ENCODE measurements at regions not wholly inside any gene's neighbourhood (a gene's known extent, or its start where the extent isn't known, plus 50 kb on each side); places are given as distances from the start of the nearest gene placed in this dataset.

GRCh38 chr18:24868760-24869237 lies 408.4 kb downstream of the HRH4 start:
- Histone ChIP-seq H3K27me3 (ENCODE audit: control insufficient read depth in 1 of 2, insufficient read depth in 2 of 2, low read length in 2 of 2) (peaks cover 0 to 3% of the 10 kb centered on the region in 2 donors), H3K27ac (ENCODE audit: low read depth in 2 of 2, low read length in 1 of 2) (no peak overlapping the region), H3K4me3 (ENCODE audit: low read depth in 1 of 2, low read length in 2 of 2) (no peak overlapping the region), H3K4me1 (ENCODE audit: control insufficient read depth in 2 of 2, insufficient read depth in 2 of 2, low read length in 1 of 2) (no peaks in the 10 kb centered on the region), H3K36me3 (ENCODE audit: control insufficient read depth in 2 of 2, insufficient read depth in 2 of 2, low read length in 1 of 2) (no peaks in the 10 kb centered on the region), H3K9me3 (ENCODE audit: control insufficient read depth in 2 of 2, insufficient read depth in 1 of 2, low read depth in 1 of 2, low read length in 1 of 2) (no peaks in the 10 kb centered on the region)
- 33 to 36% methylated on average over 4 of the region's 4 CpGs for WGBS, 2 donors

- peaks cover 0 to 3% of the 10 kb centered on the region in 2 donors for H3K27me3 ChIP-seq (ENCODE audit: control insufficient read depth in 1 of 2, insufficient read depth in 2 of 2, low read length in 2 of 2)
- no peak overlapping the region for H3K27ac ChIP-seq (ENCODE audit: low read depth in 2 of 2, low read length in 1 of 2)
- WGBS, 2 donors = 55 to 68% methylated on average over 3 of the region's 3 CpGs
- no peak overlapping the region for H3K4me3 ChIP-seq (ENCODE audit: low read depth in 1 of 2, low read length in 2 of 2)
- H3K4me1 ChIP-seq (ENCODE audit: control insufficient read depth in 2 of 2, insufficient read depth in 2 of 2, low read length in 1 of 2) = no peaks in the 10 kb centered on the region
- H3K36me3 ChIP-seq (ENCODE audit: control insufficient read depth in 2 of 2, insufficient read depth in 2 of 2, low read length in 1 of 2) = no peaks in the 10 kb centered on the region
- H3K9me3 ChIP-seq (ENCODE audit: control insufficient read depth in 2 of 2, insufficient read depth in 1 of 2, low read depth in 1 of 2, low read length in 1 of 2) = no peaks in the 10 kb centered on the region
These were observed 408.8 kb downstream of the HRH4 start for GRCh38 chr18:24869285-24869684.

GRCh38 chr18:24875286-24875685 lies 414.8 kb downstream of the HRH4 start:
- Histone ChIP-seq H3K36me3 (ENCODE audit: control insufficient read depth in 2 of 2, insufficient read depth in 2 of 2, low read length in 1 of 2) (no peaks in the 10 kb centered on the region), H3K27me3 (ENCODE audit: control insufficient read depth in 1 of 2, insufficient read depth in 2 of 2, low read length in 2 of 2) (no peaks in the 10 kb centered on the region), H3K9me3 (ENCODE audit: control insufficient read depth in 2 of 2, insufficient read depth in 1 of 2, low read depth in 1 of 2, low read length in 1 of 2) (no peaks in the 10 kb centered on the region), H3K4me3 (ENCODE audit: low read depth in 1 of 2, low read length in 2 of 2) (no peak overlapping the region), H3K4me1 (ENCODE audit: control insufficient read depth in 2 of 2, insufficient read depth in 2 of 2, low read length in 1 of 2) (peaks cover 0 to 3% of the 10 kb centered on the region in 2 donors), H3K27ac (ENCODE audit: low read depth in 2 of 2, low read length in 1 of 2) (no peak overlapping the region)
- 68 to 75% methylated on average over 3 of the region's 3 CpGs for WGBS, 2 donors

- Histone ChIP-seq H3K9me3 (ENCODE audit: control insufficient read depth in 2 of 2, insufficient read depth in 1 of 2, low read depth in 1 of 2, low read length in 1 of 2) (no peaks in the 10 kb centered on the region), H3K27ac (ENCODE audit: low read depth in 2 of 2, low read length in 1 of 2) (no peak overlapping the region), H3K36me3 (ENCODE audit: control insufficient read depth in 2 of 2, insufficient read depth in 2 of 2, low read length in 1 of 2) (no peaks in the 10 kb centered on the region), H3K4me1 (ENCODE audit: control insufficient read depth in 2 of 2, insufficient read depth in 2 of 2, low read length in 1 of 2) (peaks cover 0 to 3% of the 10 kb centered on the region in 2 donors), H3K4me3 (ENCODE audit: low read depth in 1 of 2, low read length in 2 of 2) (no peak overlapping the region), H3K27me3 (ENCODE audit: control insufficient read depth in 1 of 2, insufficient read depth in 2 of 2, low read length in 2 of 2) (no peaks in the 10 kb centered on the region)
- 15 to 24% methylated on average over 1 of the region's 1 CpG for WGBS, 2 donors
These were observed 415.3 kb downstream of the HRH4 start for GRCh38 chr18:24875777-24876176.

- Histone ChIP-seq H3K36me3 (ENCODE audit: control insufficient read depth in 2 of 2, insufficient read depth in 2 of 2, low read length in 1 of 2) (no peaks in the 10 kb centered on the region), H3K27ac (ENCODE audit: low read depth in 2 of 2, low read length in 1 of 2) (no peak overlapping the region), H3K4me3 (ENCODE audit: low read depth in 1 of 2, low read length in 2 of 2) (no peak overlapping the region), H3K9me3 (ENCODE audit: control insufficient read depth in 2 of 2, insufficient read depth in 1 of 2, low read depth in 1 of 2, low read length in 1 of 2) (no peaks in the 10 kb centered on the region), H3K27me3 (ENCODE audit: control insufficient read depth in 1 of 2, insufficient read depth in 2 of 2, low read length in 2 of 2) (no peaks in the 10 kb centered on the region), H3K4me1 (ENCODE audit: control insufficient read depth in 2 of 2, insufficient read depth in 2 of 2, low read length in 1 of 2) (peaks cover 0 to 3% of the 10 kb centered on the region in 2 donors)
- 88 to 90% methylated on average over 5 of the region's 5 CpGs for WGBS, 2 donors
These were observed 415.8 kb downstream of the HRH4 start for GRCh38 chr18:24876266-24876665.

GRCh38 chr18:24877066-24877465 lies 416.6 kb downstream of the HRH4 start:
- 78 to 87% methylated on average over 5 of the region's 5 CpGs for WGBS, 2 donors
- Histone ChIP-seq H3K9me3 (ENCODE audit: control insufficient read depth in 2 of 2, insufficient read depth in 1 of 2, low read depth in 1 of 2, low read length in 1 of 2) (no peaks in the 10 kb centered on the region), H3K4me3 (ENCODE audit: low read depth in 1 of 2, low read length in 2 of 2) (no peak overlapping the region), H3K27ac (ENCODE audit: low read depth in 2 of 2, low read length in 1 of 2) (no peak overlapping the region), H3K27me3 (ENCODE audit: control insufficient read depth in 1 of 2, insufficient read depth in 2 of 2, low read length in 2 of 2) (no peaks in the 10 kb centered on the region), H3K4me1 (ENCODE audit: control insufficient read depth in 2 of 2, insufficient read depth in 2 of 2, low read length in 1 of 2) (peaks cover 0 to 3% of the 10 kb centered on the region in 2 donors), H3K36me3 (ENCODE audit: control insufficient read depth in 2 of 2, insufficient read depth in 2 of 2, low read length in 1 of 2) (no peaks in the 10 kb centered on the region)

- 42 to 48% methylated on average over 6 of the region's 6 CpGs for WGBS, 2 donors
- Histone ChIP-seq H3K9me3 (ENCODE audit: control insufficient read depth in 2 of 2, insufficient read depth in 1 of 2, low read depth in 1 of 2, low read length in 1 of 2) (no peaks in the 10 kb centered on the region), H3K4me1 (ENCODE audit: control insufficient read depth in 2 of 2, insufficient read depth in 2 of 2, low read length in 1 of 2) (peaks cover 0 to 3% of the 10 kb centered on the region in 2 donors)
These were observed 417.1 kb downstream of the HRH4 start for GRCh38 chr18:24877546-24877945.

GRCh38 chr18:24878289-24878688 lies 417.9 kb downstream of the HRH4 start:
- H3K36me3 ChIP-seq (ENCODE audit: control insufficient read depth in 2 of 2, insufficient read depth in 2 of 2, low read length in 1 of 2) = no peaks in the 10 kb centered on the region
- no peak overlapping the region for H3K27ac ChIP-seq (ENCODE audit: low read depth in 2 of 2, low read length in 1 of 2)
- no peaks in the 10 kb centered on the region for H3K9me3 ChIP-seq (ENCODE audit: control insufficient read depth in 2 of 2, insufficient read depth in 1 of 2, low read depth in 1 of 2, low read length in 1 of 2)
- H3K4me3 ChIP-seq (ENCODE audit: low read depth in 1 of 2, low read length in 2 of 2) = no peak overlapping the region
- peaks cover 0 to 3% of the 10 kb centered on the region in 2 donors for H3K4me1 ChIP-seq (ENCODE audit: control insufficient read depth in 2 of 2, insufficient read depth in 2 of 2, low read length in 1 of 2)
- no peaks in the 10 kb centered on the region for H3K27me3 ChIP-seq (ENCODE audit: control insufficient read depth in 1 of 2, insufficient read depth in 2 of 2, low read length in 2 of 2)
- WGBS, 2 donors = 17 to 26% methylated on average over 4 of the region's 4 CpGs

More at GRCh38 chr18:24877546-24877945, 417.1 kb downstream of the HRH4 start:
- Histone ChIP-seq H3K36me3 (ENCODE audit: control insufficient read depth in 2 of 2, insufficient read depth in 2 of 2, low read length in 1 of 2) (no peaks in the 10 kb centered on the region), H3K27me3 (ENCODE audit: control insufficient read depth in 1 of 2, insufficient read depth in 2 of 2, low read length in 2 of 2) (no peaks in the 10 kb centered on the region), H3K4me3 (ENCODE audit: low read depth in 1 of 2, low read length in 2 of 2) (no peak overlapping the region), H3K27ac (ENCODE audit: low read depth in 2 of 2, low read length in 1 of 2) (no peak overlapping the region)

- no peaks in the 10 kb centered on the region for H3K9me3 ChIP-seq (ENCODE audit: control insufficient read depth in 2 of 2, insufficient read depth in 1 of 2, low read depth in 1 of 2, low read length in 1 of 2)
- H3K27ac ChIP-seq (ENCODE audit: low read depth in 2 of 2, low read length in 1 of 2) = no peak overlapping the region
- H3K36me3 ChIP-seq (ENCODE audit: control insufficient read depth in 2 of 2, insufficient read depth in 2 of 2, low read length in 1 of 2) = no peaks in the 10 kb centered on the region
- no peaks in the 10 kb centered on the region for H3K4me1 ChIP-seq (ENCODE audit: control insufficient read depth in 2 of 2, insufficient read depth in 2 of 2, low read length in 1 of 2)
- no peak overlapping the region for H3K4me3 ChIP-seq (ENCODE audit: low read depth in 1 of 2, low read length in 2 of 2)
- no peaks in the 10 kb centered on the region for H3K27me3 ChIP-seq (ENCODE audit: control insufficient read depth in 1 of 2, insufficient read depth in 2 of 2, low read length in 2 of 2)
- WGBS, 2 donors = 79 to 83% methylated on average over 2 of the region's 2 CpGs
These were observed 424.8 kb downstream of the HRH4 start for GRCh38 chr18:24885276-24885675.

GRCh38 chr18:24894880-24895279 lies 434.4 kb downstream of the HRH4 start:
- no peak overlapping the region for H3K27ac ChIP-seq (ENCODE audit: low read depth in 2 of 2, low read length in 1 of 2)
- 26 to 32% methylated on average over 2 of the region's 2 CpGs for WGBS, 2 donors
- H3K9me3 ChIP-seq (ENCODE audit: control insufficient read depth in 2 of 2, insufficient read depth in 1 of 2, low read depth in 1 of 2, low read length in 1 of 2) = no peaks in the 10 kb centered on the region
- H3K4me1 ChIP-seq (ENCODE audit: control insufficient read depth in 2 of 2, insufficient read depth in 2 of 2, low read length in 1 of 2) = no peaks in the 10 kb centered on the region
- H3K36me3 ChIP-seq (ENCODE audit: control insufficient read depth in 2 of 2, insufficient read depth in 2 of 2, low read length in 1 of 2) = no peaks in the 10 kb centered on the region
- no peaks in the 10 kb centered on the region for H3K27me3 ChIP-seq (ENCODE audit: control insufficient read depth in 1 of 2, insufficient read depth in 2 of 2, low read length in 2 of 2)
- H3K4me3 ChIP-seq (ENCODE audit: low read depth in 1 of 2, low read length in 2 of 2) = no peak overlapping the region

Measured in esophagus (tissue), 2 donors.